HG03135 (cell line): ENCODE measurements at regions not wholly inside any gene's neighbourhood (a gene's known extent, or its start where the extent isn't known, plus 50 kb on each side); places are given as distances from the start of the nearest gene placed in this dataset.

Source experiments
- ATAC-seq: cut with Tn5 transposase; IDR thresholded peaks from one replicate; pipeline ENCODE4 v1.9.1; 2021; ENCODE audit warnings: mild to moderate bottlenecking, moderate library complexity; ENCODE audit not compliant: unreplicated experiment

GRCh38 chr2:196314157-196314556, 142.8 kb upstream of the STK17B start:
- ATAC-seq, result no peak

DNA sequence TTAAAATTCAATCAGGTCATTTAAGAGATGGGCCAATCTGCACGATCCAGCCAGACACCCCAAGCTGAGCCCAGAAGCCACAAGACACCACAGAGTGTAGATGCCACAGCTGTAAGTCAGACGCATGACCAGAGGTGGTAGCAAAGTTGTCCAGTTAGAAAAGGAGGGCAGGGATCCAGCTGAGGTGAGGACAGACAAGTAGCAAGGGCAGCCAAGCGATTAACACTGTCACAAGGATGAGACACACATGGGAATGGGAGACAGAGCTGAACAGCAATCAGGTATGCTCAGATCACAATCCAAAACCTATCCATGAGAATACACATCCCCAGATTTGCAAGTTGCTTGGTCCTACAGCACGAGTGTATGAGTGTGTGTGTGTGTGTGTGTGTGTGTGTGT, 143.4 kb upstream of the STK17B start:
- no peak for ATAC-seq

DNA sequence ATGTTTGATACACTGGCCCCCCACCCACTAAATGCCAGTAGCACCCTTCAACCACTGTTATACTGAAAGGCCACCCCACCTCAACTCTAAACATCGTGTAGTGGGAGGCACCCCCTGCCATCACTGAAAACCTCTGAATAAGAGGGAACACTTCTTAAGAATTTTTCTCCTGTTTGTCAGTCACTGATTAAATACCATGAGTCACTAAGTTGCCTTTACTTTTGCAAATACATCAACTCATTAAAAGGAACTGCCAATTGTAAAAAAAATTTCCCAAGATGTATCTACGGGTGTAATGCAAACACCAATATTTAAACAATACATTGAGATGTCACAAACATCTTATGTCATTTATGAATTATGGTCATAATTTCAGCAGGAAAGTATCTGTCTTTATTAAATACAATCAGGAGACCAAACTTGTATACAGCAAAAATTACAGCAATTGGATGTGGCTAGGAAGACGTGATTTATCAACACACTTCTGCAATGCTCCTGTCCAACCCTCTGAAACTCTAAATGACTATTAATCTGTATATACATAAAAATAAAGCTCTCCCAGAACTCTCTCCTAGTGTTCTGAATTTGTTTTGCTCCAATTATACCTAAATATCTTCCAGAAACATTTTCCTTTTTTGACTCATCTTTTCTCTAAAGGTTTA, 144.1 kb upstream of the STK17B start:
- ATAC-seq, result no peak

- no peak for ATAC-seq
Observed at GRCh38 chr2:196316050-196316430, 144.7 kb upstream of the STK17B start.

DNA sequence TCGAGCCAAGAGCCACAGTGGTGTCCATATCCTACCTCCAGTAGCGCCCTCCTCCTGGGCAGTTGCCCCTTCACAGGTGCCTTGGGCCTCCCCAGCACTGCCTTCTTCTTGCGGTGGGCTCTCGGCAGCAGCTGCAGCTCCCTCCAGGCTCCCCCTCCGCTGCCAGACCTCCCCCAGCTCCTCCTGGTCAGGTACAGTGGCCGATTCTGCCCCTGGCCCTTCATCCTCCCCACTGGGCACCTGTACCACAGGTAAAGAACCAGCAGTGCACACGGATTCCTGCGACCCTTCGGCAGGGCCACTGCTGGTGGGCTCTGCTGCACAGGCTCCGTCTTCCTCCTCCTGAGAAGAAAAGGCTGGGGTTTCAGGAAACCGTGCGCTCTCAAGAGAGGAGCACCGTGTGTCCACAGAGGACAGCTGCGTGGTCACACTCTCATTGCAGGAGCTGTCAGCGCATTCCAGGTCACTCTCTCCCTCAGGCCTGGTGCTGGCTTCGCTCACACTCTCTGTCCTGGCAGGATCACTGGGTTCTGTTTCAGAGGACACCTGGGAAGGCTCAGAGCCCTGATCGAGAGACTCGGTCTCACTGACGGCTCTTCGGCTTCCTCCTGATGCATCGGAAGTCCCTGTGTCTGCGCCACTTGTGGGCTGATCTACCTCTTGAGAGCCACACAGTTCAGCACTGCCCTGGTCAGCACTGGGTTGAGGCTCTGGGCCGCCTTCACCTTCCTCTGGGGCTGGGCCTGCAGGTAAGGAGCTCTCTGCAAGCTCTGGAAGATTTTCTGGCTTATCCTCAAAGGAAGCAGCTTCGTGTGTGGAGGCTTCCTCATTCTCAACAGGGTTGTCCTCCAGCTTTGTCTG, 147.4 kb upstream of the STK17B start:
- ATAC-seq, result no peak

DNA sequence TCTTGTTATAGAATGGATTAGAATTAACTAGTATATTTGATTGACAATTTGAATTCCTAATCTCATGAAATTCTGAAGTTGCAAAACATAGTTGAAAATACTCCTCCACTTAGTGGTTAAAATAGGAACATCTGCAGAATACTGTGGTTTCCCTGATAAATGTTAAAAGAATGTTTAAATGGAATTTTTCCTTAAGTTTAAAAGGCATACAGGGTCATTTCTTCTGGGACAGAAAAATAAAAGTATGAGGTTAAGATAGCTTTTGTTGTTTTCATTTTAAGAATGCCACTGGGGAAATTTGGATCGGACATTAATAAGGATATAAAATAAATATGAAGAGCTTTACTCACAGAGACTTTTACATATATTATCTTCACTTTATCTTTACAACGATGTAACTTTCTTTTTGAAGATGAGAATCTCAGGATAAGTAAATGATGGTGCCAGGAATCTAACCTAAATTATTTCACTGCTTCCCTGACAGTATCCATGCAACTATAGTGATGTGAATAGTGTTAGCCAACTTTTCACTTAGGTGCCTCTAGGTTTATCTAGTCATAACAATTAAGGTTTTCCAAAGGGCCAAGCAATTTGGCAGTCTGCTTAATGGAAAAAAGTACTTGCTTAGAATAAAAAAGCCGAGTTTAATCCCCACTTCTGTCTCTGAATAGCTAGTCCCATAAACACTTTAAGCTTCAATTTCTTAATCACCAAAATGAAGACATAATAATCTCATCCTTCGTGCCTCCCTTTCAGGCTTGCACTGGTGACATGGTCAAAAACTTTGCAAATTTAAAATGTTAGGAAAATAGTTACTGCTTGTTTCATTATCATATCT, 151.8 kb upstream of the STK17B start:
- ATAC-seq, result no peak

DNA sequence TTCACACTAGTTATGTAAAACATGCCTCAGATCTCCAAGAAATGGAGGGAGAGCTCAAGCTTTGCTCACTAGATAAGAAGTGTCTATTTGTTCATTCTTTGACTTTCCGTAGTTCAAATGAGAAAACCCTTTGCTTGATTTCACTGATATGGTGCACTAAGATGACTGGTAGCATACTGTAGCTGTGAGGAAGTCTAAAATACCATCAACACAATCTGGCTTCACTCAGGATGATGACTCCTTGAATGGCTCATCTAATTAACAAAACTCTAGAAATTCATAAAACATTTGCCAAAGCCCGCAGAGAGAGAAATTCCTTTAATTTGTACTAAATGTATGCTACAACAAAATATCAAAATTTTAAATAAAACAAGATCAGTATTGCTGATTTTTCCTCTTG, 152.8 kb upstream of the STK17B start:
- ATAC-seq, result no peak

- ATAC-seq, result no peak
Observed at GRCh38 chr2:196328088-196328680, 156.8 kb upstream of the STK17B start.

DNA sequence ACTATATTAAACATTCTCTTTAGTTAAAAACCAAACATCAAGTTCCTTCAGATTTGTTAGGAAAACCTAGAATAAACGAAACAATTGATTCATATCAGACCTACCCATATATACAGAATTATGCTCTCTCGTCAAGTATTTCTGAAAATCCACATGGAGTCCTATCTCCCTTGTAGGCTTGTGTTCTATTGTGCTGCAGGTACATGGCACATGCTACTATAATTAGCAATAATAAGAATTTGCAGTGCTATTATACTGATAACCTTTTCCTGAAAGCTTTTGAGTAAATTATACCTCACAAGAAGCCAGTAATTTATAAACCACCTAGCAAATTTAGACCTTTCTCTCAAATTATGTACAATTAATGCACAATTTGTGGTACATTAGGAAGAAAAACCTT, 158.6 kb upstream of the STK17B start:
- no peak for ATAC-seq

GRCh38 chr2:196330645-196331044, 159.3 kb upstream of the STK17B start:
- no peak for ATAC-seq

GRCh38 chr2:196331143-196331542, 159.8 kb upstream of the STK17B start:
- no peak for ATAC-seq

DNA sequence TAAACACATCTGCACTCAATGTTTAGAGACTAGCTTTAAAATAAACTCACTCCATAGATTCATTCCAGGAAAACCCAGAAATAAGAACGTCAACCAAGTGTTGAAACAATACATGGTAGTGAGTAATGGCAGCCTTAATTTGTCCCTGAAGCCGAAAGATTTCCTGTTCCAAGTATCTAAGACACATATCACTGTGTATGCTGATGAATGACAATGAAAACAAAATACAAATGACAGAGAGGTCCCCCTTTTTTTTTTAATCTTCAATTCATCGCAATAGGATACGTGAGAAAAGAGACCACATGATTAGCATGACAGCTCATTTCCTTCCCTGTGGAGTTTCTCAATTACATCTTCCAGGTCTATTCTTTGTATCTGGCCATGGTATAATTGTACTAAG, 160.5 kb upstream of the STK17B start:
- no peak for ATAC-seq

- no peak for ATAC-seq
Observed at GRCh38 chr2:196333397-196333796, 162.0 kb upstream of the STK17B start.

DNA sequence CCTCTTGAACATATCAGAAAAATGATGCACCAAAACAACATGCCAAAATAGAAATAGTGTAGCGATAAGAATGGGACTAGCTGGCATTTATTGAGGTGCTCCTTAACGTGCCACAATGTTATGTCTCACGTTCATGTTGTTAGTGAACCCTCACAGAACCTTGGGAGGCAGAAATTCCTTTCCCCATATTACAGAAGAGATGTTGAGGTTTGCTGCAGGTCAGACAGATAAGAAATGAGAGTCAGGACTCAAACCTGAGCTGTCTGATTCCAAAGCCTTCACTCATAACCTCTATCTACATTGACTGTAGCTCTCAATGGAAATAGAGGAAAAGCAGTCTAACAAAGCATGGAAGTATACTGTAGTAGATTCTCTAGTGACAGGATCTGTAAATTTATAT, 163.3 kb upstream of the STK17B start:
- no peak for ATAC-seq

DNA sequence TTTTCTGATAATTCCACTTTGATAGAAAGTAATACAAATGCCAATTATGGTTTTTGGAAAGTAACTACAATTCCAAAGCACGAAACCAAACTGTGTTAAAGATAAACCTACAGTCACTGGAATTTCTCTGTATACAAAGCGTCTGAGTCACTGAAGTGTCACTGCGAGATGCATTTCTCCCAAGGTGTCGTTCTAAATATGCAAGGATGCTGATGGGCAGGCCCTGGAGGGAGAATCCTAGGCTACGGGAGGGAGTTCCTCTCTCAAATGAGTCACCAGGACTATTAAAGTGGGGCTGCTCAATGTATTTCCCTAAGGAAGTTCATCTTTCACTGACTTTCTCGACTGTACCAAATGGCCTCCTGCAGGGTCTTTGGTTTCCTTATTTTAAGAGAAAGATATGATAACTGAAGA, 163.8 kb upstream of the STK17B start:
- no peak for ATAC-seq

DNA sequence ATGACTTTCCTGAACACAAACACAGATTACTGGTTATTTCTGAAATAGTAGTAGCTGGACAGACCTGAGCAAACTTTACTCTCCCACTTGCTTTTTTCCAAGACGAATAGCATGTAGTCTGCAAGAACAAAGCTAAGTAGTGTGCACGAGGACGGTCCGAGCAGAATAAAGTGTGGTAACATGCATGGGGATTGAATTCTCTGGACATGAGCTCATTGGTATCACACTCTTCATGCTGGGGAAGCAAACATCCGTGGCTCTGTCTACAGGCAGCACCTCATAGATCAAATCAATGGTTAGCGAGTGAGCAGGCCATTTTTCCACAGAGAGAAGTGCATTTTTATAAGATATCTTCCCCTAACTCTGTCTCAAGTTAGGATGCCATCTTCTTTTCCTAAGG, 164.8 kb upstream of the STK17B start:
- no peak for ATAC-seq

- no peak for ATAC-seq
Observed at GRCh38 chr2:196336715-196337114, 165.3 kb upstream of the STK17B start.

- no peak for ATAC-seq
Observed at GRCh38 chr2:196337208-196337953, 166.0 kb upstream of the STK17B start.

GRCh38 chr2:196338440-196338839, 167.1 kb upstream of the STK17B start:
- ATAC-seq, result no peak

DNA sequence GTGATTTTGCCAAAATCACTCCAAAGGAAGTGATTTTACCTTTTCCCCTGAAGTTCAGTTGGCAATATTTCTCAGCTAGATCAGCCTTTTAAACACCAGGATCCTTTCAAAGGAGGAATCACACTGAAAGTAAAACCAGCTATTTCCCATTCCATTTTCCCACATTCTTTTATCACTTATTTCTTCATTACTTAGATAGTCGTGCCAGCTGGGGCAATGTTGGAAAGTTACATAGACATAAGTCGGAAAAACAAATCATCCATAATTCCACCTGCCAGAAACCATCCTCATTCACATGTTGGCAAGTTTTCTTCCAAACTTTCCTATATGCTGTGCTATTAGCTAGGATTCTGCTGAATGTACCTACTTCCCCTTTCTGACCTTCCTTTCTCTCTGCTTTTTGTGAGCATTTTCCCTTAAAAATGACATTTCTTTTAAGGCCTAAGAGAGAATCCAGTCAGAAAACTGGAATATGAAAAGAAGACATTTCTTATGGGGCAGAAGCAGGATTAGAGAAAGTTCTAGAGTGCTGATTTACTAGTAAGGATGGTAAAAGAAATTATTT, 170.0 kb upstream of the STK17B start:
- ATAC-seq, result no peak
